ENCODE measurements at regions not wholly inside any gene's neighbourhood (a gene's known extent, or its start where the extent isn't known, plus 50 kb on each side); places are given as distances from the start of the nearest gene placed in this dataset.

DNA sequence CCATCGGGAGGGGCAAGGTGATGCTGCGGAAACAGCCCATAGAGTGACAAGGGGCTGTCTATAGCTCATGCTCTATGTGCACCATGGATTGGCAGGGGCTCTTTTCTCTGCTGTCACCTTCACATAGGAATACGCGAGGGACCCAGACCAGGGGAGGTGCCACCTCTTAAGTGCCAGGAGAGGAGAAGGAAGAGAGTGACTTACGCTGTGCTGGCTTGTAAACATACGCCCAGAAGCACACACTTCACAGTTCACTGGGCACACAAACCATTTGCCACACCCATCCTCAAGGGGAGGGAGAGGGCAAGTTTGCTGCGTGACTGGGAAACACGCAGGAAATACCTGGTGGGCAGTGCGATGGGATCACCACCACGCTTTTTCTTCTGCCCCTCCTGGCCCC, 65.1 kb upstream of the GPR45 start:
- peak overlapping the region; percentile 73 for H3K4me2 ChIP-seq (ENCODE audit: low read depth, low read length, poor library complexity, severe bottlenecking)
- no peaks in the 10 kb centered on the region for H3K27me3 ChIP-seq (ENCODE audit: insufficient read depth, low read length, poor library complexity, severe bottlenecking)
- no peak overlapping the region for H2AFZ ChIP-seq (ENCODE audit: low read length)
- no peaks in the 10 kb centered on the region for H3K9me2 ChIP-seq (replicated peaks; ENCODE audit: low read depth, low read length)
- H3K9ac ChIP-seq (ENCODE audit: low read depth, low read length, poor library complexity, severe bottlenecking): no peak overlapping the region
- no peaks in the 10 kb centered on the region for H4K20me1 ChIP-seq (ENCODE audit: insufficient read depth, low read length, poor library complexity, severe bottlenecking)
- no peak overlapping the region for H3K4me3 ChIP-seq (ENCODE audit: low read length, poor library complexity, severe bottlenecking)
- H3K4me1 ChIP-seq (ENCODE audit: insufficient read depth, low read length, poor library complexity, severe bottlenecking): peaks cover 32% of the 10 kb centered on the region
- H3K36me3 ChIP-seq (ENCODE audit: insufficient read depth, low read length): no peaks in the 10 kb centered on the region
- TF ChIP-seq EZH2phosphoT487 (IDR thresholded peaks at IDR 0.05; ENCODE audit: borderline replicate concordance): no peak
- TF ChIP-seq, protein P1, sequence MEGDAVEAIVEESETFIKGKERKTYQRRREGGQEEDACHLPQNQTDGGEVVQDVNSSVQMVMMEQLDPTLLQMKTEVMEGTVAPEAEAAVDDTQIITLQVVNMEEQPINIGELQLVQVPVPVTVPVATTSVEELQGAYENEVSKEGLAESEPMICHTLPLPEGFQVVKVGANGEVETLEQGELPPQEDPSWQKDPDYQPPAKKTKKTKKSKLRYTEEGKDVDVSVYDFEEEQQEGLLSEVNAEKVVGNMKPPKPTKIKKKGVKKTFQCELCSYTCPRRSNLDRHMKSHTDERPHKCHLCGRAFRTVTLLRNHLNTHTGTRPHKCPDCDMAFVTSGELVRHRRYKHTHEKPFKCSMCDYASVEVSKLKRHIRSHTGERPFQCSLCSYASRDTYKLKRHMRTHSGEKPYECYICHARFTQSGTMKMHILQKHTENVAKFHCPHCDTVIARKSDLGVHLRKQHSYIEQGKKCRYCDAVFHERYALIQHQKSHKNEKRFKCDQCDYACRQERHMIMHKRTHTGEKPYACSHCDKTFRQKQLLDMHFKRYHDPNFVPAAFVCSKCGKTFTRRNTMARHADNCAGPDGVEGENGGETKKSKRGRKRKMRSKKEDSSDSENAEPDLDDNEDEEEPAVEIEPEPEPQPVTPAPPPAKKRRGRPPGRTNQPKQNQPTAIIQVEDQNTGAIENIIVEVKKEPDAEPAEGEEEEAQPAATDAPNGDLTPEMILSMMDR (conservative IDR thresholded peaks at IDR 0.05; ENCODE audit: low read length): no peak
- H3K79me2 ChIP-seq (ENCODE audit: insufficient read depth, low read length): no peaks in the 10 kb centered on the region
- no peaks in the 10 kb centered on the region for H3K9me3 ChIP-seq (ENCODE audit: insufficient read depth, low read depth, low read length)
- no peaks in the 10 kb centered on the region for H3F3A ChIP-seq (ENCODE audit: low read depth)

DNA sequence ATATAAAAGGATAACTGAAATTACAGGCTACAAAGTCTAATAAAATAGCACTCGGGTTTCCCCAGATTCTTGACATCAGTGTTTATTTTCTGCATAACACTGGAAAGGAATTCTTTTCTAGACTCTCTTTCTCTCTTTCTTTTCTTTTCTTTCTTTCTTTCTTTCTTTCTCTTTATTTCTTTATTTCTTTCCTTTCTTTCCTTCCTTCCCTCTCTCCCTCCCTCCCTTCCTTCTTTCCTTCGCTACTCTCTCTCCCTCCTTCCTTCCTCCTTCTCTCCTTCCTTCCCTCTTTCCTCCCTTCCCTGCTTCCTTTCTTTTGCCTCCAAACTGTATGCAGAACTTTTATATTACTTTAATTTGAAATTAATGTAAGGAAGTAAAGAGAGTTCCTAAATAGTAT, 64.5 kb upstream of the GPR45 start:
- Histone ChIP-seq H3K36me3 (ENCODE audit: insufficient read depth, low read length) (no peaks in the 10 kb centered on the region), H3K27me3 (ENCODE audit: insufficient read depth, low read length, poor library complexity, severe bottlenecking) (no peaks in the 10 kb centered on the region)
- TF ChIP-seq, protein P1 (conservative IDR thresholded peaks at IDR 0.05; ENCODE audit: low read length): no peak
- no peak for TF ChIP-seq EZH2phosphoT487 (IDR thresholded peaks at IDR 0.05; ENCODE audit: borderline replicate concordance)

GRCh38 chr2:105177536-105178254, 63.8 kb upstream of the GPR45 start:
- no peak overlapping the region for H3K4me2 ChIP-seq (ENCODE audit: low read depth, low read length, poor library complexity, severe bottlenecking)
- no peaks in the 10 kb centered on the region for H4K20me1 ChIP-seq (ENCODE audit: insufficient read depth, low read length, poor library complexity, severe bottlenecking)
- H3K4me1 ChIP-seq (ENCODE audit: insufficient read depth, low read length, poor library complexity, severe bottlenecking): peaks cover 32% of the 10 kb centered on the region
- no peak overlapping the region for H3K4me3 ChIP-seq (ENCODE audit: low read length, poor library complexity, severe bottlenecking)
- H3F3A ChIP-seq (ENCODE audit: low read depth): no peaks in the 10 kb centered on the region
- H3K27me3 ChIP-seq (ENCODE audit: insufficient read depth, low read length, poor library complexity, severe bottlenecking): no peaks in the 10 kb centered on the region
- no peak overlapping the region for H2AFZ ChIP-seq (ENCODE audit: low read length)
- no peaks in the 10 kb centered on the region for H3K79me2 ChIP-seq (ENCODE audit: insufficient read depth, low read length)
- H3K36me3 ChIP-seq (ENCODE audit: insufficient read depth, low read length): no peaks in the 10 kb centered on the region
- TF ChIP-seq, protein P1 (conservative IDR thresholded peaks at IDR 0.05; ENCODE audit: low read length): no peak
- TF ChIP-seq EZH2phosphoT487 (IDR thresholded peaks at IDR 0.05; ENCODE audit: borderline replicate concordance): no peak
- H3K9ac ChIP-seq (ENCODE audit: low read depth, low read length, poor library complexity, severe bottlenecking): no peak overlapping the region
- no peaks in the 10 kb centered on the region for H3K9me2 ChIP-seq (replicated peaks; ENCODE audit: low read depth, low read length)
- H3K9me3 ChIP-seq (ENCODE audit: insufficient read depth, low read depth, low read length): no peaks in the 10 kb centered on the region

More for the DNA sequence above, 64.5 kb upstream of the GPR45 start:
- Histone ChIP-seq H3K4me2 (ENCODE audit: low read depth, low read length, poor library complexity, severe bottlenecking) (peak overlapping the region; percentile 73), H3K79me2 (ENCODE audit: insufficient read depth, low read length) (no peaks in the 10 kb centered on the region), H3K9ac (ENCODE audit: low read depth, low read length, poor library complexity, severe bottlenecking) (no peak overlapping the region), H4K20me1 (ENCODE audit: insufficient read depth, low read length, poor library complexity, severe bottlenecking) (no peaks in the 10 kb centered on the region), H3K9me2 (replicated peaks; ENCODE audit: low read depth, low read length) (no peaks in the 10 kb centered on the region), H3K4me3 (ENCODE audit: low read length, poor library complexity, severe bottlenecking) (no peak overlapping the region), H3K9me3 (ENCODE audit: insufficient read depth, low read depth, low read length) (no peaks in the 10 kb centered on the region), H3F3A (ENCODE audit: low read depth) (no peaks in the 10 kb centered on the region), H3K4me1 (ENCODE audit: insufficient read depth, low read length, poor library complexity, severe bottlenecking) (peaks cover 32% of the 10 kb centered on the region), H2AFZ (ENCODE audit: low read length) (no peak overlapping the region)
